PC-3 (cell line): ENCODE measurements at regions not wholly inside any gene's neighbourhood (a gene's known extent, or its start where the extent isn't known, plus 50 kb on each side); places are given as distances from the start of the nearest gene placed in this dataset.

ENCODE experiments used
- CTCF ChIP-seq: fragments of 300-600 bp; sonication (generic); conservative IDR thresholded peaks from 2 replicates; pipeline ENCODE4 v1.5.1; 2017; ENCODE audit warnings: antibody characterized with exemption, low read depth, mild to moderate bottlenecking, low read length
- EZH2 ChIP-seq: fragments of 300-600 bp; sonication (generic); IDR thresholded peaks from one replicate; pipeline ENCODE4 v1.6.1; 2017; ENCODE audit warnings: antibody characterized with exemption, mild to moderate bottlenecking, low read length; ENCODE audit not compliant: unreplicated experiment

- TF ChIP-seq CTCF (no peak), EZH2 (no peak)
Observed at GRCh38 chr4:126853715-126854114, 779.0 kb upstream of the INTU start.
